Renal pelvis (tissue), 1 donor: ENCODE measurements at regions not wholly inside any gene's neighbourhood (a gene's known extent, or its start where the extent isn't known, plus 50 kb on each side); places are given as distances from the start of the nearest gene placed in this dataset.
"Not testable (repeated sequence)": the region's sequence is repeated elsewhere in the genome, so short reads cannot be mapped to it uniquely, and the experiment has no call there.

Experiments
- DNase-seq: peaks from one replicate; pipeline ENCODE4 v3.0.0-alpha.2; 2013

DNA sequence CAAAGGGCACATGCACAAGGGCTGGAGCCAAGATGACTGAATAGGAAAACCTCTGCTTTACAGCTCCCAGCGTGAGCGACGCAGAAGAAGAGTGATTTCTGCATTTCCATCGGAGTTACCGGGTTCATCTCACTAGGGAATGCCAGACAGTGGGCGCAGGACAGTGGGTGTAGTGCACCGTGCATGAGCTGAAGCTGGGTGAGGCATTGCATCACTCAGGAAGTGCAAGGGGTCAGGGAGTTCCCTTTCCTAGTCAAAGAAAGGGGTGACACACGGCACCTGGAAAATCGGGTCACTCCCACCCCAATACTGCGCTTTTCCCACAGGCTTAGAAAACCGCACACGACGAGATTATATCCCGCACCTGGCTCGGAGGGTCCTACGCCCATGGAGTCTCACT, 64.5 kb upstream of the HTR1E start:
- DNase-seq: not testable (repeated sequence)

DNA sequence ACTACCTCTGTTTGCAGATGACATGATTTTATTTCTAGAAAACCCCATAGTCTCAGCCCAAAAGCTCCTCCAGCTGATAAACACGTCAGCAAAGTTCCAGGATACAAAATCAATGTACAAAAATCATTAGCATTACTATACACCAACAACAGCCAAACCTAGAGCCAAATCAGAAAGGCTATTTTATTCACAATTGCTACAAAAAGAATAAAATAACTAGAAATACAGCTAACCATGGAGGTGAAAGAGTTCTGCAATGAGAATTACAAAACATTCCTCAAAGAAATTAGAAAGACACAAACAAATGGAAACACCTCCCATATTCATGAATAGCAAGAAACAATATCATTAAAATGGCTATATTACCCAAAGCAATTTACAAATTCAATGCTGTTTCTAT, 65.6 kb upstream of the HTR1E start:
- DNase-seq: no peak

DNA sequence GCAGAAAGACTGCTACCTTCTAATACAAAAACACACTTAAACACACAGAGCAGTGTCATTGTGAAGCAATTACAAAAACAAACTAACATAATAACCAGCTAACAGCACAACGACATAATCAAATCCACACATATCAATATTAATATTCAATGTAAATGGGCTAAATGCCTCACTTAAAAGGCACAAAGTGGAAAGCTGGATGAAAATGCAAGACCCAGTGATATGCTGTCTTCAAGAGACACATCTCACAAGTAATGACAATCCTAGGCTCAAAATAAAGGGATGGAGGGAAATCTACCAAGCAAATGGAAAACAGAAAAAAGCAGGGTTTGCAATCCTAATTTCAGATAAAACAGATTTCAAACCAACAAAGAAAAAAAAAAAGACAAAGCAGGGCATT, 67.8 kb upstream of the HTR1E start:
- no peak for DNase-seq

DNA sequence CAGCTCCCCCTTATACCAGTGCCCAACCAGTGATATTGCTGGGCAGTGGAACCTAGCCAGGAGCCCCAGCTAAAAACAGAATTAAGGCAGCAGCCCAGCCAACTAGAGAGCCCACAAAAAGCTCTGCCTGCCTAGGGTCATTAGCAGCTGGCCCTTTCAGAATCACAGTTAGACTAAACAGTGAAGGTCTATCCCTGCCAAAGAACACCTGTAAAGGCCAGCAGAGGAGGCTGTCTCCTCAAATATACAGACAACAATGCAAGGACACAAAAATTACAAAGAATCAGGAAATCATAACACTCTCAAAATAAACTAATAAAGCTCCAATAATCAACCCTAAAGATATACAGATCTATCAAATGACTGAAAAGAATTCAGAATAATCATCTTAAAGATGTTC, 77.8 kb upstream of the HTR1E start:
- DNase-seq: no peak

DNA sequence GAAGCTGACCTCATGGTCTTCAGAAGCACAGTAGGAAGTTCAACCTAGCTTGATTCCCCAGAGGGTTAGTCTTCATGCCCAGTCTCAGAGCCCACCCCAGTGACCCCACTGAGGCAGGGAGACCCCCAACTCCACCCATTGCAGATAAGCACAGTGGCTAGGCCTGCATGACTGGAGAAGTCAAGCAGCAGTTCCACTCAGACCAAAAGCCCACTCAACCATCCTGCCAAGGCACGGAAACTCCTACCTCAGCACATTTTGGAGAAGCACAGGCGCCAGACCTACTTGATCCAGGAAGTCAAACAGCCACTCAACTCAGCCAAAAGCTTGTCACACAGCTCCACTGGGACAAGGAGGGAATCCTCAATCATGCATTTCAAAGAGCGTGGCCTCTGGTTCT, 78.4 kb upstream of the HTR1E start:
- DNase-seq: no peak

DNA sequence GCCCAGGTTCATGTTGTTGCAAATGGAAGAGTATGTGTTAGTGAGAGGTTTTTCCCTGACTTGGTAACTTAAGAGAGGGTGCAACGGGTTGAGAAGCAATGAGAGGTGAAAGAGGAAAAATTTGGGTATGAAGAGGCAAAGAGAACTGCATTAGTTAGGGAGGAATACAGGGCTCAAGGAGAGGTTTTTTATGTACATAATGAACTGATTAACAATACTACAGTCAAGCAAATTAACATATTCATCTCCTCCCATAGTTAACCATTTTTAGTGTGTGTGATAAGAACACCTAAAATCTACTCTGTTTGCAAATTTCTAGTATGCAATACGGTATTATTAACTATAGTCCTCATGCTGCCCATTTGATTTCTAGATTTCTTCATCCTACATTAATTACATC, 79.5 kb upstream of the HTR1E start:
- DNase-seq: no peak

DNA sequence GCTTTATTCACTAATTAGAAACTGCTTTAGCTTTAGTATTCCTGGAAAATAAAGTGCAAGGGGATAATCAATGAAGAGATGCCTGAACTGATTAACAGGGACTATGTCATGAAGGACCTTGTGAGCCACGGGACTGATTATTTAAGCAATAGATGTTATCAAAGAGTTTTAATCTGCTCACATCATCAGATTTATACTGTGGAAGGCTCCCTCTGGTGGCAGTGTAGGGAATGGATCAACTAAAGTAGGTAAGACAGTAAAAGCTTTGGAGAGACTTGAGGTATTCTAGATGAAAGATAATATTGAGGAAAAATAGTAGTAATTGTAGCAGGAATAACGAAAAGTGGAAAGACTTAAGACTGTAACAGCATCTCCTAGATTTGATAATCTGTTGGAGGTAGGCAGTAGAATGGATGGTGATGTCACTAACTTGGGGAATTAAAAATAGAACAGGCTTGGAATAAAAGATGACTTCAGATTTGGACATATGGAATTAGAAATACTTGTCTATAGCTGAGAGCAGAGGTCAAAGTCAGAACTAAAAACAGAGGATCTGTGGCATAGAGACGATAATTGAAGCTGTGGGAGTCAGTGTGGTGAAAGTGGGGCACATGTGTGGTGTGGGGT, 80.3 kb upstream of the HTR1E start:
- no peak for DNase-seq

DNA sequence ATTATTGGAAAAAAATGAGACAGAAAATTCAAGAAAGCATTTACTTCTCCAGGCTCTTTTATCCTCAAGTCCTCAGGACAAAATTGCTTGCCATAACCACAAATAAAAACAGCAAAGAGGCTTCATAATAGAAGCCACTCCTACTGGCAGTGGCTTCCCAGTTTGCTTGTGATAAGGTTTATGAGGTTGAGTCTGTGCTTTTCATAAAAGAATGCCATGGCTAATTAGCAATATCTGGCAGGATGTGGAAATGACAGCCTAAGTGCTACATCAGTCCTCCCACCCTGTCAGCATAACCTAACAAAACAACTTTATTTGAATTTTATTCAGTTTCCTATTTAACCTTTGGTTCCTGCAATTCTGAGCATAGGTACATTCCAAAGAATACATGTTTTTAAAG, 80.9 kb upstream of the HTR1E start:
- no peak for DNase-seq

DNA sequence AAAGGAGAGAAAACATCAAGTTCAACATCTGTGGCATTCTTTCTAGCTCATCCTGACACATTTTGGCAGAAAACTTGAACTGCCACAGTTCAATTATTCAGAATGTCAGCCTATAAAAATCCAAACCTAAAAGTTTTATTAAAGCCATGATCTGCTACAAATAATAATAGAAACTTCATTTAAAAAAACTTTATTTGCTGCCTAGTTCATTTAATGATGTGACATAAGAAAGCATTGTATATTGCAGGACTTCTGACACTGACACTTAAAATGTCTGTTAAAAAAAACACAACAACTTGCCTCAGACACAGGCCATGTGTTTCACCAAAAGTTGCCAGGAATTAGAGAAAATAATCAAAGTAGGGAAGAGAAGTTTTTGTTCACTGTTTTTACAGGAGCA, 88.3 kb upstream of the HTR1E start:
- DNase-seq: peak; percentile 74

DNA sequence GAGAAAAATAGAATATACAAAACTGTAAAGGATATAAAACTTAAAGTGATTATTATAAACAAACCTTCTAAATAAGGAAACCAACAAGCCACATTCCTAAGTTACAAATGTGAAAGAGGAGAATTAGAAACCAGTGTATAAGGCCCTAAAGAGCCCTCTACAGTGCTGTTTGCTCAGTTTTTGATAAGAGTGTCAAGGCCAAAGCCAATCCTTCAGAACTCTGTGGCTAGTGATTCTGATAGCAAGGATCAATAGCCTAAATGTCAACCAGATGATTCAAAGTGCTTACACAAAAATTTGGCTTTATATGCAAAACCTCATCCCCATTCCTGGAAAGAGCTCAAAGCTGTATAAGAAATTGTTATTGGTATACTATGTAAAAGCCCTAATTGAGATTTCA, 104.6 kb upstream of the HTR1E start:
- DNase-seq: no peak

DNA sequence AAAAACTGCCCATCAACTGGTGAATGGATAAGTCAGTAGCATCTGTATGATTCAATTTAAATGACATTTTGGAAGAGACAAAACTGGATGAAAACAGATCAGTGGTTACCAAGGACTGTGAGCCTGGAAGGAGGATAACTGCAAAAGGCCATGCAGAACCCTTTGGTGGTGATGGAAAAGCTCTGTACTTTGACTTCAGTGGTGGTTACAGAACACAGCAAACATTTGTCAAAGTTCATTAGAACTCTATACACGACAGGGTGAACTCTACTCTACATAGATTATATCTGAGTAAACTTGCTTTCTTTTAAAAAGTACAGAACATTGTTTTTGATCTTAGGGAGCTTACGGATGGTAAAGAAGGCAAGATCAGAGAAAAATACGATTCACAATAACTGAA, 111.9 kb upstream of the HTR1E start:
- DNase-seq: no peak

DNA sequence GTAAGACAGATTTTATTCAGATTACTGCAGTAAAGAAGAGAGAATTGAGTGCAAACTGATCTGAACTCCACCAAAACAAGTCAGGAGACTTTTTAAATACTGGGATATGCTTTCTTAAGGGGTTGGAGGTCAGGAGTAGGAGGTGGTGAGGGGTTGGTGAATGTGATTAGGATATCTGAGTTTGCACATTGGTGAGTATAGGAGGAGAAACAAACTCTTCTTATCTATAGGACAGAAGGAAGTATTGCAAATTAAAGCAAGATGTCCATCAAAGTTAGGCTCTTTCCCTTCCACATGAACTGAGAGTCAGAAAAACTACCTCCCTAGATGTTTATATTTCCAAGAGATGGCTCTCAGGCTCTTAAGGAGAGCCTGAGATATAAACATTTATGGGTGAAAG, 114.6 kb upstream of the HTR1E start:
- DNase-seq: no peak

DNA sequence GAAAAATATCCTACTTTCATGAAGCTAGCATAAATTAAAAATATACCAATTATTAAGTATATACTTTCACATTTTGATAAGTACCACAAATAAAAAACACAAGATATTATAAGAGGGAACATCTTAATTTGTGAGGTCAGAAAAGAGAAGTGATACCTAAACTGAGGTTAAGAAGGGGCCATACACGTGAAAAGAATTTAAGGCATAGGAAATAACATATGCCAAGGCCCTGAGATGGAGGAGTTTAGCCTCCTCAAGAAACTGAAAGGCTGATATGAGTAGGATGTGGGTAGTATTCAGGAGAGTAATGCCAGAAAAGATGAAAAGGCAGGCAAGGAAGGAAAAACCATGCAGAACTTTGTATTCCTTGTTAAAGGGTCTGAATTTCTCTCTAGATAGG, 116.6 kb upstream of the HTR1E start:
- DNase-seq: no peak

DNA sequence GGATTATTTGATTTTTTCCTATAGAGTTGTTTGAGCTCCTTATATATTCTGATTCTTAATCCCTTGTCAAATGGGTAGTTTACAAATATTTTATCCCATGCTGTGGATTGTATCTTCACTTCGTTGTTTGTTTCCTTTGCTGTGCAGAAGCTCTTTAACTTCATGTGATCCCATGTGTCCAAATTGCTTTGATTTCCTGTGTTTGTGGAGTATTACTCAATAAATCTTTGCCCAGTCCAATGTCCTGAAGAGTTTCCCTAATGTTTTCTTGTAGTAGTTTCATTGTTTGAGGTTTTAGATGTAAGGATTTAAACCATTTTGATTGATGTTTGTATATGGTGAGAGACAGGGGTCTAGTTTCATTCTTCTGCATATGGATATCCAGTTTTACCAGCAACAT, 143.7 kb upstream of the HTR1E start:
- DNase-seq: no peak

DNA sequence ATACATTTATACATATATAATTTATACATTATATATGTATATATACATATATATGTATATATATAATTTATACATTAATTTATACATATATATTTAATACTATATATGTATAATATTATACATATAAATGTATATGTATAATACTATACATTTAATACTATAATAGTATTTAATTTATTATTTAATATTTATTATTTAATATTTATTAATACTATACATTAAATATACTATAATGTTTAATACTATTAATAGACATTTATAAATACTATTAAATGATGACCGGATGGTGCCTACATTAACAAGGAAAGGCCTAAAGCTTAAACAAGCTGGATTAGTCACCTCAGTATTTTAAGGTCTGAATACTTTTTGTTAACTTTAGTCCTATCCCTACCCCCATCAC, 145.9 kb upstream of the HTR1E start:
- no peak for DNase-seq

DNA sequence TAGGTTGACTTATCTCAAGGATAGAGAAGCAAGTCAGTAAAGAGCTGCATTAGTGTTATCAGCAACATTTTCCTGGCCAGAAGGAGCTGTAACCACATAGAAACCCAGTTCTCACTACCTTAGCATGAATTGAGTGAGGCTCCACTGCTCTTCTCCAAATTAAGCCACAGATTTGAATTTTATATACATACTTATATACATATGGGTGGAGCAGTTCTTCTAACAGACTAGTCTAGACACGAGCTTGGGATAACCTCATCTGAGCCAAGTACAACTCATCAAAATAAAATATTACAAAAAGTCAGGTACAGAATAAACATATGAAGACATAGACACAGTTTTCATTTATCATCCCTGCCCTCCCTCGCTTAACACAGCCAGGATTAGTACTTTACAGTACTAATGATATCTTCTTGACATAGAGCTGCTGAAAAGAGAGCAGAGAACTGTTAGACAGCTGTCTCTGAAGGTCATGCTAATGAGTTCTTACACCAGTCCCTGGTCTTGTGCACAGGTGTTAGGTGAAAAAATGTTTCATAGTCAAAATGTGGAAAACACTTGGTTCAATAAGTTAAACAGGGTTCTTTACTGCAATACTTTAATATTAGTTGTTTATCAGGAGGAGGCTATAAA, 147.4 kb upstream of the HTR1E start:
- no peak for DNase-seq

DNA sequence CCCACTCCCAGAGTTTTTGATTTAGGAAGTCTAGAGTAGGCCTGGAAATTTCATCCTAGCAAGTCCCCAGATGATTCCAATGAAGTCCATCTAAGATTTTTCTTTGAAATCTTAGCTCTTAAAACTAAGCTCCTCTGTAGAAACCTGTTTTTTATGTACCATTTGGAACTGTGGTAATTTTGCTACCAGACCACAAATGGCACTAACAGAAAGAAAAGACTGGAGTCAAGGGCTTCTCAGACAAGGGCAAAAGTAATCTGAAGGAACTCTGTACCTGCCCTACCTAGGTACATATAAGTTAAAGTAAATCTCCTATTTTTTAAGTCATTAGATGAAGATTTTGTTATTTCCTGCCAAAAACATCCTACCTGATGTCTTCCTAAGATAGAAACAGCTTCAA, 155.0 kb upstream of the HTR1E start:
- no peak for DNase-seq

DNA sequence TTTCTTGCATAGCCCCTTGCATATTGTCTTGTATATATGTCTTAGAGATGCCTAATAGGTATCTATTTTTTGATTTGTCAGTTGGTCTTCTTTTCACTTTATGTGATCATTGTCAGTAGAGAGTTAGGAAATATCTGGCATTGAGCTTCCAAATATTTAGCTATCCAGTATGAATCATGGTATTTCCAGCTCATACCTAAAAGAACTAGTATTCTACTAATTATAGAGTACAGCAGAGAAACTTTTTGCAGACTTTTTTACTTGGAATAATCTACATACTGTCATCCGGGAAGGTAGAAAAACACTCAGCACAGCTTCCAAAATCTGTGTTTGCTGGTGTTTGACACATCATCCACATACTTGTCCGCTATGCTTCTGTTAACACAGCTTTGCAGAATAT, 156.4 kb upstream of the HTR1E start:
- no peak for DNase-seq

DNA sequence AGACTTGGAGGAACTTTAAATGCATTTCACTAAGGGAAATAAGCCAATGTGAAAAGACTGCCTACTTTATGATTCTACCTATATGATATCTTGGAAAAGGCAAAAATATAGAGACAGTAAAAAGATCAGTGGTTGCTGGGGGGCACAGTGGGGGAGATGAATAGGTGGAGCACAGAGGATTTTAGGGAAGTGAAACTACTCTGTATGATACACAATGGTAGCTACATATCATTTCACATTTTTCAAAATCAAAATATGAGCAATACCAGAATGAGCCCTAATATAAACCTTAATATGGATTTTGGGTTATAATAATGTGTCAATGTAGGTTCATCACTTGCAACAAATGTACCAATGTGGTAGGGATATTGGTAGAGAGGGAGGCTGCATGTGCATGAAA, 161.4 kb upstream of the HTR1E start:
- DNase-seq: no peak

DNA sequence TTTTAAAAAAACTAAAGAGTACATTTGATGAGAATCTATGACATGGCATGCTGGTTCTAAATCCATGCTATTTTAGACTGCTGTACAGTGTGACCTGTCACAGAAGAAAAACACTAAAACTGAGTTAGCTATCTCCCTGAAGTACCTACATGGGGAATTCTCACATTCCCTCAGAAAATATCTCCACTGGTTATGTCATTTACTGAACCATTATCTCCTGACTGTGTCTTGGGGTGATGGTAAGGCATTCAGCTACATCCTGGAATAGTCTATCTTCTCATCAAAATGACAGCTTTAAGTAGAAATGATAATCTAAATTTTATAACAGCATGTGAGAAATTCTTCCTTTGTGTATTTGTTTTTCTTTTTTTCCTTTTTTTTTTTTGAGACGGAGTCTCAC, 172.1 kb upstream of the HTR1E start:
- DNase-seq: no peak

DNA sequence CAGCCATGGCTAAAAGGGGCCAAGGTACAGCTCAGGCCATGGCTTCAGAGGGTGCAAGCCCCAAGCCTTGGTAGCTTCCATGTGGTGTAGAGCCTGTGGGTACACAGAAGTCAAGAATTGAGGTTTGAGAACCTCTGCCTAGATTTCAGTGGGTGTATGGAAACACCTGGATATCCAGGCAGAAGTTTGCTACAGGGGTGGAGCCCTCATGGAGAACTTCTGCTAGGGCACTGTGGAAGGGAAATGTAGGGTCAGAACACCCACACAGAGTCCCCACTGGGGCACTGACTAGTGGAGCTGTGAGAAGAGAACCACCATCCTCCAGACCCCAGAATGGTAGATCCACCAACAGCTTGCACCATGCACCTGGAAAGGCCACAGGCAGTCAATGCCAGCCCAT, 177.4 kb upstream of the HTR1E start:
- DNase-seq: not testable (repeated sequence)

DNA sequence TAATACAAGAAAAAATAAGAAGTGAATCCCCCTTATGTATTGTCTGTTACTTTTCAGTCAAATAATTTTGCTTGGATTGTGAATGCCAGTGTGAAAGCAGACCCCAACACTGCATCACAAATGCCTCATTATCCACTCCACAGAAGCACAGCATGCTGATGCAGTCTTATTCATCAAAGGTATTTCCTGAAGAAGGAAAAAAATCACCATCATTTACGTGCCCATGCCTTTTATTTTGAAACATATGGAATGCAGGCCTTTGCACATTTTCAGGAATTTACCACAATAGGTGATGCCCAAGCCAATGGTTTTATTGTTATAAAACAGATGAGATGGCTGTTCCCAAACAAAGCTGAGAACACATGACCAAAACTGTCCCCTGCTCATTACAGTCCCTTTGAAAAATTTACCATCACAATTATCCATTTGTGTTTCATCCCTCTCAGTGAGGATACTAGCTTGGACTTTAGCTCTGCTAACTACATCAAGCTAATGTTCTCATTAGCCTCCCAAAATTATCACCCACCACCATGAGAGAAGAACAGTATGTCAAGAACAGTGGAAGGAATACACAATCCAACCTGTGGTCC, 180.6 kb upstream of the HTR1E start:
- DNase-seq: no peak

DNA sequence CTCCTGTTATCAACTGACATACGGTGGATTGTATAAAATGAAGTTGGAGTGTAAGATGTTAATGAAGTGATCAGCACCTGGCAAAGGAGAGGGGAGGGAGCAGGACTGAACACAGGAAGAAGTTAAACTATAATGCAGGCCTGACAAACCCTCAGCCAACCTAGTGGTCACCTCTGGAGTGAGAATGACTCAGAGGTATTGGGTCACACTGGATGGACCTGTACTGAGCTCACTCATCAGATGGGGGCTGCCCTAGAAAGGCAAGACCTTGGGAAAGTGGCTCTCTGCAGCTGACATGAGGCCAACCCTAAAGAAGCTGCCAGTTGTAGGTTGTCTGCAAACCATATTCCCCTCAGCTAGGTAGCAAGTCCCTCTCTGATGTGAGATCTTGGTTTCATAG, 193.3 kb upstream of the HTR1E start:
- DNase-seq: no peak

DNA sequence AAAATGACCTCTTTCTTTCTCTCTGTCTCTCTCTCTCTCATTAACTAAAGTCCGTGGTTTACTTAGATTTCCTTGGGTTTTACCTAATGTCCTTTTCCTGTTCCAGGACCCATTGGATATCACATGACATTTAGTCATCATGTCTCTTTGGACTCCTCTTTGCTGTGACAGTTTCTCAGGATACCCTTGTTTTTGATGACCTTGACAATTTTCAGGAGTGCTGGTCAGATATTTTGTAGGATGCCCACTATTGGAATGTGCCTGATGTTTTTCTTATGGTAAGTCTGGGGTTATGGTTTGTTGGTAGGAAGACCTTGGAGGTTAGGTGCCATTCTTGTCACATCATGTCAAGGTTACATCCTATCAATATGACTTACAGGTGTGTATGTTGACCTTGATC, 199.2 kb upstream of the HTR1E start:
- no peak for DNase-seq
